PC-3 (cell line): ENCODE measurements at regions not wholly inside any gene's neighbourhood (a gene's known extent, or its start where the extent isn't known, plus 50 kb on each side); places are given as distances from the start of the nearest gene placed in this dataset.

Experiments
- ATAC-seq: fragments of 200-7000 bp; cut with Tn5 transposase; 2 replicates; pipeline ENCODE4 v1.9.1; 2020; ENCODE audit warnings: mild to moderate bottlenecking, moderate library complexity
- BruUV-seq: library from RNA; stranded (reverse); fragments of 400-500 nt; replicated peaks from 2 replicates; lab custom pipeline; 2021; lab: Mats Ljungman, UMichigan
- CTCF ChIA-PET: fragments of 300-600 bp; sonication (Branson Sonifier 250); formaldehyde crosslinking; loops from one replicate; lab custom pipeline; 2022; ENCODE audit warnings: antibody characterized with exemption; lab: Charles Lee
- POLR2A ChIA-PET: fragments of 300-600 bp; sonication (Branson Sonifier 250); formaldehyde crosslinking; loops from one replicate; lab custom pipeline; 2022; ENCODE audit warnings: antibody characterized with exemption; ENCODE audit not compliant: unreplicated experiment; lab: Charles Lee
- DNase-seq: peaks from one replicate; pipeline ENCODE4 v3.0.0-alpha.2; 2015
- H2AFZ ChIP-seq: fragments of 300-600 bp; sonication (generic); 2 replicates; pipeline ENCODE4 v1.6.0; 2016; ENCODE audit warnings: antibody characterized with exemption, low read length
- H3F3A ChIP-seq: fragments of 300-600 bp; sonication (generic); one replicate; pipeline ENCODE4 v1.6.0; 2017; ENCODE audit warnings: antibody characterized with exemption, low read length, control low read depth, mild to moderate bottlenecking; ENCODE audit not compliant: unreplicated experiment
- H3K27ac ChIP-seq: fragments of 300-600 bp; sonication (generic); 2 replicates; pipeline ENCODE4 v1.5.1; 2016; ENCODE audit warnings: mild to moderate bottlenecking, low read length
- H3K27me3 ChIP-seq: fragments of 300-600 bp; sonication (generic); 2 replicates; pipeline ENCODE4 v1.6.1; 2016; ENCODE audit warnings: low read length, mixed read lengths
- H3K36me3 ChIP-seq: fragments of 300-600 bp; sonication (generic); 2 replicates; pipeline ENCODE4 v1.6.1; 2016; ENCODE audit warnings: low read depth, mixed run types, low read length, mixed read lengths
- H3K4me1 ChIP-seq: fragments of 300-600 bp; sonication (generic); 2 replicates; pipeline ENCODE4 v1.5.1; 2016; ENCODE audit warnings: low read length; ENCODE audit not compliant: insufficient read depth
- H3K4me2 ChIP-seq: fragments of 300-600 bp; sonication (generic); 2 replicates; pipeline ENCODE4 v1.6.0; 2016; ENCODE audit warnings: low read length
- H3K4me3 ChIP-seq: fragments of 300-600 bp; sonication (generic); 2 replicates; pipeline ENCODE4 v1.5.1; 2016; ENCODE audit warnings: mild to moderate bottlenecking, low read length, mixed read lengths
- H3K79me2 ChIP-seq: fragments of 300-600 bp; sonication (generic); 2 replicates; pipeline ENCODE4 v1.6.1; 2017; ENCODE audit warnings: low read length, mixed read lengths
- H3K9ac ChIP-seq: fragments of 300-600 bp; sonication (generic); 2 replicates; pipeline ENCODE4 v1.6.0; 2016; ENCODE audit warnings: mild to moderate bottlenecking, low read length
- H3K9me2 ChIP-seq: fragments of 300-600 bp; sonication (generic); replicated peaks from 2 replicates; pipeline ENCODE4 v1.6.1; 2016; ENCODE audit warnings: mixed run types, low read length, mixed read lengths
- H3K9me3 ChIP-seq: fragments of 300-600 bp; sonication (generic); 2 replicates; pipeline ENCODE4 v1.6.1; 2016; ENCODE audit warnings: low read length, mixed read lengths
- H4K20me1 ChIP-seq: fragments of 300-600 bp; sonication (generic); 2 replicates; pipeline ENCODE4 v1.6.1; 2016; ENCODE audit warnings: low read length, mixed read lengths
- CTCF ChIP-seq: fragments of 300-600 bp; sonication (generic); conservative IDR thresholded peaks from 2 replicates; pipeline ENCODE4 v1.5.1; 2017; ENCODE audit warnings: antibody characterized with exemption, low read depth, mild to moderate bottlenecking, low read length
- EZH2 ChIP-seq: fragments of 300-600 bp; sonication (generic); IDR thresholded peaks from one replicate; pipeline ENCODE4 v1.6.1; 2017; ENCODE audit warnings: antibody characterized with exemption, mild to moderate bottlenecking, low read length; ENCODE audit not compliant: unreplicated experiment
- EZH2phosphoT487 ChIP-seq: fragments of 300-600 bp; sonication (generic); IDR thresholded peaks from 2 replicates; pipeline ENCODE4 v1.6.1; 2018; ENCODE audit warnings: mild to moderate bottlenecking, antibody characterized with exemption, low read length, borderline replicate concordance
- intact Hi-C: fragments of 100-400 bp; cut with micrococcal nuclease; formaldehyde crosslinking; loops from 2 replicates; pipeline ENCODE4 v1.9.0; 2023

GRCh38 chr9:80448996-80449395, 877.2 kb downstream of the TLE4 start:
- TF ChIP-seq EZH2 (no peak), CTCF (no peak), EZH2phosphoT487 (no peak)

GRCh38 chr9:80447876-80448275, 876.1 kb downstream of the TLE4 start:
- no peaks in the 10 kb centered on the region for H3F3A ChIP-seq
- no peaks in the 10 kb centered on the region for H3K36me3 ChIP-seq
- H2AFZ ChIP-seq: no peak overlapping the region
- TF ChIP-seq EZH2 (no peak), EZH2phosphoT487 (no peak), CTCF (no peak)
- H3K9me2 ChIP-seq: no peaks in the 10 kb centered on the region
- H3K27me3 ChIP-seq: no peaks in the 10 kb centered on the region
- intact Hi-C loops: no loop called here
- no peak overlapping the region for H3K27ac ChIP-seq
- DNase-seq (no peak), ATAC-seq (no peak)
- BruUV-seq: no TSS peak
- ChIA-PET POLR2A (no interaction called here), CTCF (no interaction called here)
- H3K9ac ChIP-seq: no peak overlapping the region
- H3K4me1 ChIP-seq: no peaks in the 10 kb centered on the region
- no peaks in the 10 kb centered on the region for H3K79me2 ChIP-seq
- no peak overlapping the region for H3K4me2 ChIP-seq
- H4K20me1 ChIP-seq: no peaks in the 10 kb centered on the region
- no peaks in the 10 kb centered on the region for H3K9me3 ChIP-seq
- no peak overlapping the region for H3K4me3 ChIP-seq

More at GRCh38 chr9:80448996-80449395, 877.2 kb downstream of the TLE4 start:
- intact Hi-C loops: no loop called here
- no peaks in the 10 kb centered on the region for H3F3A ChIP-seq
- no peaks in the 10 kb centered on the region for H3K4me1 ChIP-seq
- no peak for DNase-seq
- H3K9me3 ChIP-seq: no peaks in the 10 kb centered on the region
- H3K79me2 ChIP-seq: no peaks in the 10 kb centered on the region
- H3K36me3 ChIP-seq: no peaks in the 10 kb centered on the region
- ChIA-PET CTCF (no interaction called here), POLR2A (no interaction called here)
- H4K20me1 ChIP-seq: no peaks in the 10 kb centered on the region
- BruUV-seq: no TSS peak
- H3K27me3 ChIP-seq: no peaks in the 10 kb centered on the region
- H3K4me2 ChIP-seq: no peak overlapping the region
- no peak overlapping the region for H2AFZ ChIP-seq
- no peaks in the 10 kb centered on the region for H3K9me2 ChIP-seq
- no peak for ATAC-seq
- no peak overlapping the region for H3K9ac ChIP-seq
- H3K4me3 ChIP-seq: no peak overlapping the region
- no peak overlapping the region for H3K27ac ChIP-seq

GRCh38 chr9:80440724-80441123, 869.0 kb downstream of the TLE4 start:
- intact Hi-C loops: no loop called here
- Histone ChIP-seq H3K36me3 (no peaks in the 10 kb centered on the region), H4K20me1 (no peaks in the 10 kb centered on the region), H3K27me3 (no peaks in the 10 kb centered on the region), H3K27ac (no peak overlapping the region), H3K9me2 (no peaks in the 10 kb centered on the region), H3K9me3 (no peaks in the 10 kb centered on the region), H3K79me2 (no peaks in the 10 kb centered on the region), H2AFZ (no peak overlapping the region), H3K4me2 (no peak overlapping the region), H3K4me1 (no peaks in the 10 kb centered on the region), H3K9ac (no peak overlapping the region), H3F3A (no peaks in the 10 kb centered on the region), H3K4me3 (no peak overlapping the region)
- no TSS peak for BruUV-seq
- TF ChIP-seq EZH2: no peak
- TF ChIP-seq CTCF: no peak
- no peak for TF ChIP-seq EZH2phosphoT487
- ChIA-PET POLR2A (no interaction called here), CTCF (no interaction called here)
- ATAC-seq (no peak), DNase-seq (no peak)
